ENCODE measurements at regions not wholly inside any gene's neighbourhood (a gene's known extent, or its start where the extent isn't known, plus 50 kb on each side); places are given as distances from the start of the nearest gene placed in this dataset.

DNA sequence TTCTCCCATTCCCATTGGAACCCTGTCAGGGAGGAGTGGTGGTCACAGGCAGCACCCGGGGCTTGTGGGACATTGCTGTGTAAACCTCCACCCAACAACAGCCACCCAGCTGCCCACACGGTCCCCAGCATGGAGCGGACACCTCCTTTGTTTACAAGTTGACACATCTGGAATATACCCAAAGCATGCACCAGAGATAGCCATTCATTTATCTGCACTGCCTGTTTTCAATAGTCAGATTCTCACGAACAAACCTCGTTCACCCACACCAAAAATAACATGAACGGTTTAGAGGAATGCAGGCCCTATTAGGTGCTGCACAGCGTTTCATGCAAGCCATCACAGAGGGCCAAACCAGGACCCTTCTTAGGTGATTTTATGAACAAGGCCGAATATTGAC is 244.8 kb downstream of the FOXL1 start:
- H2BK120ac ChIP-seq (ENCODE audit: low read depth, low read length), result no peak overlapping the region
- H3K36me3 ChIP-seq (ENCODE audit: control insufficient read depth in 1 of 2, insufficient read depth in 2 of 2, low read depth in 1 of 2, low read length in 2 of 2), result no peaks in the 10 kb centered on the region
- no peak overlapping the region for H3K14ac ChIP-seq (ENCODE audit: low read length in 2 of 2)
- peaks cover 6 to 99% of the 10 kb centered on the region in 2 experiments for H3K27me3 ChIP-seq (ENCODE audit: control insufficient read depth in 1 of 2, insufficient read depth in 1 of 2, low read length in 2 of 2)
- H3K9ac ChIP-seq (ENCODE audit: low read length), result no peak overlapping the region
- peaks cover 6% of the 10 kb centered on the region for H3K9me3 ChIP-seq (ENCODE audit: control insufficient read depth, low read length)
- H3K18ac ChIP-seq (ENCODE audit: low read depth in 1 of 2, low read length in 2 of 2), result no peak overlapping the region
- no peak overlapping the region for H3K4me3 ChIP-seq (ENCODE audit: insufficient read depth in 1 of 2, low read depth in 1 of 2, low read length in 2 of 2)
- H3K4me2 ChIP-seq (ENCODE audit: low read length, poor library complexity, severe bottlenecking), result no peak overlapping the region
- H2BK5ac ChIP-seq (ENCODE audit: low read depth, low read length, poor library complexity, severe bottlenecking), result no peak overlapping the region
- no peak overlapping the region for H2BK15ac ChIP-seq (ENCODE audit: low read depth, poor library complexity, severe bottlenecking)
- no peak overlapping the region for H2AFZ ChIP-seq (ENCODE audit: low read depth, low read length)
- peaks cover 23% of the 10 kb centered on the region for H3K4me1 ChIP-seq (ENCODE audit: control insufficient read depth, insufficient read depth, low read depth, low read length)
- no peak for DNase-seq
- no peak overlapping the region for H3K4ac ChIP-seq (ENCODE audit: low read depth in 1 of 2, low read length in 2 of 2)
- no peak overlapping the region for H2AK5ac ChIP-seq (ENCODE audit: low read length, severe bottlenecking)
- no peak overlapping the region for H2BK12ac ChIP-seq (ENCODE audit: low read length in 2 of 2)
- no peak overlapping the region for H4K8ac ChIP-seq (ENCODE audit: low read length)
- H3K23ac ChIP-seq (ENCODE audit: low read length in 2 of 2), result no peak overlapping the region
- H4K91ac ChIP-seq (ENCODE audit: low read length), result no peak overlapping the region
- H3K79me1 ChIP-seq (replicated peaks; ENCODE audit: low read length, poor library complexity, severe bottlenecking), result no peaks in the 10 kb centered on the region
- WGBS, result 79% methylated on average over 8 of the region's 8 CpGs
- peak overlapping the region; percentile 16 for H3K27ac ChIP-seq (ENCODE audit: low read length, poor library complexity, severe bottlenecking)

GRCh38 chr16:86823888-86824671 is 245.7 kb downstream of the FOXL1 start:
- H3K4me3 ChIP-seq (ENCODE audit: insufficient read depth in 1 of 2, low read depth in 1 of 2, low read length in 2 of 2), result no peak overlapping the region
- H2AK5ac ChIP-seq (ENCODE audit: low read length, severe bottlenecking), result no peak overlapping the region
- no peak overlapping the region for H3K4ac ChIP-seq (ENCODE audit: low read depth in 1 of 2, low read length in 2 of 2)
- WGBS, result 81% methylated on average over 22 of the region's 22 CpGs
- H3K27me3 ChIP-seq (ENCODE audit: control insufficient read depth in 1 of 2, insufficient read depth in 1 of 2, low read length in 2 of 2), result peaks cover 0 to 99% of the 10 kb centered on the region in 2 experiments
- H2BK15ac ChIP-seq (ENCODE audit: low read depth, poor library complexity, severe bottlenecking), result no peak overlapping the region
- H3K14ac ChIP-seq (ENCODE audit: low read length in 2 of 2), result peak overlapping the region in 1 of 2 experiments; percentile 68
- H3K23ac ChIP-seq (ENCODE audit: low read length in 2 of 2), result no peak overlapping the region
- no peak overlapping the region for H3K18ac ChIP-seq (ENCODE audit: low read depth in 1 of 2, low read length in 2 of 2)
- H2BK12ac ChIP-seq (ENCODE audit: low read length in 2 of 2), result no peak overlapping the region
- peaks cover 21% of the 10 kb centered on the region for H3K4me1 ChIP-seq (ENCODE audit: control insufficient read depth, insufficient read depth, low read depth, low read length)
- H2BK5ac ChIP-seq (ENCODE audit: low read depth, low read length, poor library complexity, severe bottlenecking), result no peak overlapping the region
- no peaks in the 10 kb centered on the region for H3K79me1 ChIP-seq (replicated peaks; ENCODE audit: low read length, poor library complexity, severe bottlenecking)
- no peak overlapping the region for H2BK120ac ChIP-seq (ENCODE audit: low read depth, low read length)
- no peak overlapping the region for H4K8ac ChIP-seq (ENCODE audit: low read length)
- H3K9me3 ChIP-seq (ENCODE audit: control insufficient read depth, low read length), result peaks cover 6% of the 10 kb centered on the region
- peak; percentile 72 for DNase-seq
- H3K9ac ChIP-seq (ENCODE audit: low read length), result no peak overlapping the region
- H3K27ac ChIP-seq (ENCODE audit: low read length, poor library complexity, severe bottlenecking), result peak overlapping the region; percentile 16
- H3K4me2 ChIP-seq (ENCODE audit: low read length, poor library complexity, severe bottlenecking), result peak overlapping the region; percentile 23
- H3K36me3 ChIP-seq (ENCODE audit: control insufficient read depth in 1 of 2, insufficient read depth in 2 of 2, low read depth in 1 of 2, low read length in 2 of 2), result no peaks in the 10 kb centered on the region
- no peak overlapping the region for H4K91ac ChIP-seq (ENCODE audit: low read length)
- no peak overlapping the region for H2AFZ ChIP-seq (ENCODE audit: low read depth, low read length)

GRCh38 chr16:86824751-86825296 is 246.5 kb downstream of the FOXL1 start:
- 76% methylated on average over 12 of the region's 18 CpGs for WGBS
- Histone ChIP-seq H3K14ac (ENCODE audit: low read length in 2 of 2) (peak overlapping the region in 1 of 2 experiments; percentile 68), H3K36me3 (ENCODE audit: control insufficient read depth in 1 of 2, insufficient read depth in 2 of 2, low read depth in 1 of 2, low read length in 2 of 2) (no peaks in the 10 kb centered on the region), H3K4me2 (ENCODE audit: low read length, poor library complexity, severe bottlenecking) (no peak overlapping the region), H2BK5ac (ENCODE audit: low read depth, low read length, poor library complexity, severe bottlenecking) (no peak overlapping the region), H3K9me3 (ENCODE audit: control insufficient read depth, low read length) (peaks cover 6% of the 10 kb centered on the region), H3K23ac (ENCODE audit: low read length in 2 of 2) (no peak overlapping the region), H3K9ac (ENCODE audit: low read length) (no peak overlapping the region), H2AK5ac (ENCODE audit: low read length, severe bottlenecking) (no peak overlapping the region), H4K91ac (ENCODE audit: low read length) (no peak overlapping the region), H2BK15ac (ENCODE audit: low read depth, poor library complexity, severe bottlenecking) (no peak overlapping the region), H3K4ac (ENCODE audit: low read depth in 1 of 2, low read length in 2 of 2) (no peak overlapping the region), H2BK120ac (ENCODE audit: low read depth, low read length) (no peak overlapping the region), H2AFZ (ENCODE audit: low read depth, low read length) (no peak overlapping the region), H3K27ac (ENCODE audit: low read length, poor library complexity, severe bottlenecking) (peak overlapping the region; percentile 13), H3K27me3 (ENCODE audit: control insufficient read depth in 1 of 2, insufficient read depth in 1 of 2, low read length in 2 of 2) (peaks cover 0 to 100% of the 10 kb centered on the region in 2 experiments), H3K18ac (ENCODE audit: low read depth in 1 of 2, low read length in 2 of 2) (no peak overlapping the region), H2BK12ac (ENCODE audit: low read length in 2 of 2) (no peak overlapping the region), H3K4me1 (ENCODE audit: control insufficient read depth, insufficient read depth, low read depth, low read length) (peaks cover 21% of the 10 kb centered on the region), H3K4me3 (ENCODE audit: insufficient read depth in 1 of 2, low read depth in 1 of 2, low read length in 2 of 2) (no peak overlapping the region), H4K8ac (ENCODE audit: low read length) (no peak overlapping the region), H3K79me1 (replicated peaks; ENCODE audit: low read length, poor library complexity, severe bottlenecking) (no peaks in the 10 kb centered on the region)
- DNase-seq, result peak; percentile 17

DNA sequence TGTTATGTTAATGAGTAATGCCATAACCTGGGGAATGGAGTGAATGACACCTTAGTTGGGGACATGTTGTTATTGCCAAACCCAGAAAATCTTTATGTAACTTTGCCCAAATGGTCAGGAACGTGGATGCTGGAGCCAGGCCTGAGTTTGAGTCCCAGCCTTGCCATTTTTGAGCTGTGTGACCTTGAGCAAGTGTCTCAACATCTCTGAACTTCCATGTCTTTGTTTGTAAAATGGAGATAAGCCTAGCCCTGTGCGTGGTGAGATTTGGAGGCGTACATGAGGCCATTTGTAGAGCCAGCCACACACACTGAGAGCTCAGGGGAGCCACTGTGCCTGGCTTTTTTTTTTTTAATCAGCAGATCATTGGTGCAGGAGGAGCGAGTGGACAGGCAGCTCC is 247.3 kb downstream of the FOXL1 start:
- Histone ChIP-seq H3K4me3 (ENCODE audit: insufficient read depth in 1 of 2, low read depth in 1 of 2, low read length in 2 of 2) (no peak overlapping the region), H2BK15ac (ENCODE audit: low read depth, poor library complexity, severe bottlenecking) (no peak overlapping the region), H4K8ac (ENCODE audit: low read length) (no peak overlapping the region), H3K36me3 (ENCODE audit: control insufficient read depth in 1 of 2, insufficient read depth in 2 of 2, low read depth in 1 of 2, low read length in 2 of 2) (no peaks in the 10 kb centered on the region), H3K4me2 (ENCODE audit: low read length, poor library complexity, severe bottlenecking) (no peak overlapping the region), H3K9ac (ENCODE audit: low read length) (no peak overlapping the region), H3K14ac (ENCODE audit: low read length in 2 of 2) (no peak overlapping the region), H2BK5ac (ENCODE audit: low read depth, low read length, poor library complexity, severe bottlenecking) (no peak overlapping the region), H3K27ac (ENCODE audit: low read length, poor library complexity, severe bottlenecking) (no peak overlapping the region), H2BK120ac (ENCODE audit: low read depth, low read length) (no peak overlapping the region), H2BK12ac (ENCODE audit: low read length in 2 of 2) (no peak overlapping the region), H3K79me1 (replicated peaks; ENCODE audit: low read length, poor library complexity, severe bottlenecking) (no peaks in the 10 kb centered on the region), H3K23ac (ENCODE audit: low read length in 2 of 2) (no peak overlapping the region), H3K9me3 (ENCODE audit: control insufficient read depth, low read length) (peaks cover 6% of the 10 kb centered on the region), H2AK5ac (ENCODE audit: low read length, severe bottlenecking) (no peak overlapping the region), H4K91ac (ENCODE audit: low read length) (no peak overlapping the region), H3K4me1 (ENCODE audit: control insufficient read depth, insufficient read depth, low read depth, low read length) (peaks cover 21% of the 10 kb centered on the region), H3K18ac (ENCODE audit: low read depth in 1 of 2, low read length in 2 of 2) (no peak overlapping the region), H3K4ac (ENCODE audit: low read depth in 1 of 2, low read length in 2 of 2) (no peak overlapping the region), H3K27me3 (ENCODE audit: control insufficient read depth in 1 of 2, insufficient read depth in 1 of 2, low read length in 2 of 2) (peaks cover 0 to 100% of the 10 kb centered on the region in 2 experiments), H2AFZ (ENCODE audit: low read depth, low read length) (no peak overlapping the region)
- DNase-seq, result no peak
- WGBS, result 83% methylated on average over 4 of the region's 4 CpGs

Data from mesenchymal stem cell (in vitro differentiated cells and primary cell).